C1 segment of cervical spinal cord (tissue), 14 donors: ENCODE measurements at regions not wholly inside any gene's neighbourhood (a gene's known extent, or its start where the extent isn't known, plus 50 kb on each side); places are given as distances from the start of the nearest gene placed in this dataset.
"Not testable (repeated sequence)": the region's sequence is repeated elsewhere in the genome, so short reads cannot be mapped to it uniquely, and the experiment has no call there.

ENCODE experiments used
- DNase-seq, 14 donors: peaks; one replicate each; lab custom pipeline; 2025; lab: John Stamatoyannopoulos, UW

- peak in 8 of 14 donors; percentile 2 to 59 (median 14) for DNase-seq
Observed at GRCh38 chr6:26956601-26957184, 290.8 kb upstream of the PRSS16 start.

GRCh38 chr6:26957399-26958127 lies 289.9 kb upstream of the PRSS16 start:
- peak in 4 of 14 donors; percentile 0 to 1 (median 0) for DNase-seq

GRCh38 chr6:26961236-26961635 lies 286.3 kb upstream of the PRSS16 start:
- DNase-seq = not testable (repeated sequence)

- no peak for DNase-seq
Observed at GRCh38 chr6:27002447-27002846, 245.1 kb upstream of the PRSS16 start.

- no peak for DNase-seq
Observed at GRCh38 chr6:27007020-27007419, 240.5 kb upstream of the PRSS16 start.

GRCh38 chr6:27008613-27009012 lies 238.9 kb upstream of the PRSS16 start:
- DNase-seq = not testable (repeated sequence)

GRCh38 chr6:27014053-27014452 lies 233.4 kb upstream of the PRSS16 start:
- not testable (repeated sequence) for DNase-seq

GRCh38 chr6:27016689-27017088 lies 230.8 kb upstream of the PRSS16 start:
- no peak for DNase-seq

GRCh38 chr6:27018401-27018800 lies 229.1 kb upstream of the PRSS16 start:
- not testable (repeated sequence) for DNase-seq

- peak in 13 of 14 donors; percentile 1 to 83 (median 66) for DNase-seq
Observed at GRCh38 chr6:27019651-27020552, 227.6 kb upstream of the PRSS16 start.

GRCh38 chr6:27020553-27020880 lies 227.0 kb upstream of the PRSS16 start:
- DNase-seq = no peak

- DNase-seq = no peak
Observed at GRCh38 chr6:27023664-27024063, 223.8 kb upstream of the PRSS16 start.

GRCh38 chr6:27025351-27025750 lies 222.2 kb upstream of the PRSS16 start:
- DNase-seq = no peak

- DNase-seq = no peak
Observed at GRCh38 chr6:27026361-27026760, 221.1 kb upstream of the PRSS16 start.

GRCh38 chr6:27031302-27031701 lies 216.2 kb upstream of the PRSS16 start:
- no peak for DNase-seq

- DNase-seq = no peak
Observed at GRCh38 chr6:27038498-27038897, 209.0 kb upstream of the PRSS16 start.

- DNase-seq = no peak
Observed at GRCh38 chr6:27040244-27041042, 207.1 kb upstream of the PRSS16 start.

- no peak for DNase-seq
Observed at GRCh38 chr6:27043244-27043643, 204.3 kb upstream of the PRSS16 start.

GRCh38 chr6:27045131-27045530 lies 202.4 kb upstream of the PRSS16 start:
- not testable (repeated sequence) for DNase-seq

GRCh38 chr6:27047725-27048124 lies 199.8 kb upstream of the PRSS16 start:
- DNase-seq = not testable (repeated sequence)
